IMR-90 (cell line): ENCODE measurements at regions not wholly inside any gene's neighbourhood (a gene's known extent, or its start where the extent isn't known, plus 50 kb on each side); places are given as distances from the start of the nearest gene placed in this dataset.

Source experiments
- BHLHE40 ChIP-seq: fragments of 150-350 bp; IDR thresholded peaks from 2 replicates; pipeline ENCODE4 v1.6.1; 2016; ENCODE audit warnings: mild to moderate bottlenecking, low read depth, low read length
- CEBPB ChIP-seq: IDR thresholded peaks from 2 replicates; pipeline ENCODE4 v1.6.1; 2012; ENCODE audit warnings: low read depth, low read length, improper control_type of control experiment
- MAFK ChIP-seq: IDR thresholded peaks from 2 replicates; pipeline ENCODE4 v1.6.1; 2012; ENCODE audit warnings: low read depth, low read length, improper control_type of control experiment
- MAZ ChIP-seq: IDR thresholded peaks from 2 replicates; pipeline ENCODE4 v1.6.1; 2012; ENCODE audit warnings: low read depth, mild to moderate bottlenecking, low read length, improper control_type of control experiment, moderate library complexity, borderline replicate concordance
- MXI1 ChIP-seq: IDR thresholded peaks from 2 replicates; pipeline ENCODE4 v1.6.1; 2012; ENCODE audit warnings: low read depth, mild to moderate bottlenecking, low read length, moderate library complexity, borderline replicate concordance
- NFE2L2 ChIP-seq: fragments of 150-350 bp; IDR thresholded peaks from 2 replicates; pipeline ENCODE4 v1.6.1; 2016; ENCODE audit warnings: low read depth, mild to moderate bottlenecking, low read length
- POLR2A ChIP-seq: IDR thresholded peaks from 2 replicates; pipeline ENCODE4 v1.6.1; 2012; ENCODE audit warnings: mild to moderate bottlenecking, low read depth, low read length
- RAD21 ChIP-seq: IDR thresholded peaks from 2 replicates; pipeline ENCODE4 v1.6.1; 2012; ENCODE audit warnings: low read length, improper control_type of control experiment
- RFX5 ChIP-seq: IDR thresholded peaks from 2 replicates; pipeline ENCODE4 v1.8.0; 2012; ENCODE audit warnings: low read depth, mild to moderate bottlenecking, low read length, moderate library complexity
- SMC3 ChIP-seq: fragments of 150-350 bp; IDR thresholded peaks from 2 replicates; pipeline ENCODE4 v1.6.1; 2016; ENCODE audit warnings: low read depth, mild to moderate bottlenecking, antibody characterized with exemption, low read length, moderate library complexity
- USF2 ChIP-seq: fragments of 150-350 bp; IDR thresholded peaks from 2 replicates; pipeline ENCODE4 v1.6.1; 2017; ENCODE audit warnings: mild to moderate bottlenecking, antibody characterized with exemption, low read length, low read depth
- TF ChIP-seq, protein P1 (sequence below): conservative IDR thresholded peaks from 2 replicates; pipeline ENCODE4 v1.5.1; 2012; ENCODE audit warnings: mild to moderate bottlenecking, low read depth, low read length, improper control_type of control experiment

DNA sequence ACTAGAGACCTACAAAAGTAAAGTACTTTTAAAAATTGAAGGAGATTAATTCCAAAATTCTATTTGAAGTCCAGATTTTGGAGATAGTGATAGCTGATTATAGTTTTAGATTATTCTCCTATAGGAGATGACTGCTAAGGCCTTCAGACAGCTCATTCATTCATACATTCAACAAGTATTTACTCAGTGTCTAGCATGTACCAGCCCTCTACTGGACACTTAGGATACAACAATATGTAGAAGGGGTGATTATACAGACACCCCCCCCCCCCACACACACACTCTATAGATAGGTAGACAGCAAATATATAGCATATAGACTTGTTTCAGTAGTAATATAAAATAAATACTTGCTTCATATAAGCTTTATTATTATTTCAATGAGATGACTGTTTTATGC is 60.4 kb upstream of the TAF9B start:
- TF ChIP-seq, protein P1, sequence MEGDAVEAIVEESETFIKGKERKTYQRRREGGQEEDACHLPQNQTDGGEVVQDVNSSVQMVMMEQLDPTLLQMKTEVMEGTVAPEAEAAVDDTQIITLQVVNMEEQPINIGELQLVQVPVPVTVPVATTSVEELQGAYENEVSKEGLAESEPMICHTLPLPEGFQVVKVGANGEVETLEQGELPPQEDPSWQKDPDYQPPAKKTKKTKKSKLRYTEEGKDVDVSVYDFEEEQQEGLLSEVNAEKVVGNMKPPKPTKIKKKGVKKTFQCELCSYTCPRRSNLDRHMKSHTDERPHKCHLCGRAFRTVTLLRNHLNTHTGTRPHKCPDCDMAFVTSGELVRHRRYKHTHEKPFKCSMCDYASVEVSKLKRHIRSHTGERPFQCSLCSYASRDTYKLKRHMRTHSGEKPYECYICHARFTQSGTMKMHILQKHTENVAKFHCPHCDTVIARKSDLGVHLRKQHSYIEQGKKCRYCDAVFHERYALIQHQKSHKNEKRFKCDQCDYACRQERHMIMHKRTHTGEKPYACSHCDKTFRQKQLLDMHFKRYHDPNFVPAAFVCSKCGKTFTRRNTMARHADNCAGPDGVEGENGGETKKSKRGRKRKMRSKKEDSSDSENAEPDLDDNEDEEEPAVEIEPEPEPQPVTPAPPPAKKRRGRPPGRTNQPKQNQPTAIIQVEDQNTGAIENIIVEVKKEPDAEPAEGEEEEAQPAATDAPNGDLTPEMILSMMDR = peak; percentile 19; the same call in 1 of the 2 replicates
- no peak for TF ChIP-seq MAFK
- no peak for TF ChIP-seq NFE2L2
- TF ChIP-seq BHLHE40 = no peak
- no peak for TF ChIP-seq RAD21
- TF ChIP-seq CEBPB = no peak
- TF ChIP-seq POLR2A = no peak
- no peak for TF ChIP-seq USF2
- no peak for TF ChIP-seq SMC3
- TF ChIP-seq RFX5 = no peak
- no peak for TF ChIP-seq MXI1
- TF ChIP-seq MAZ = no peak
